ENCODE measurements at regions not wholly inside any gene's neighbourhood (a gene's known extent, or its start where the extent isn't known, plus 50 kb on each side); places are given as distances from the start of the nearest gene placed in this dataset.
A peak's percentile ranks its signal among the peaks of the same experiment; 100 is the strongest.

DNA sequence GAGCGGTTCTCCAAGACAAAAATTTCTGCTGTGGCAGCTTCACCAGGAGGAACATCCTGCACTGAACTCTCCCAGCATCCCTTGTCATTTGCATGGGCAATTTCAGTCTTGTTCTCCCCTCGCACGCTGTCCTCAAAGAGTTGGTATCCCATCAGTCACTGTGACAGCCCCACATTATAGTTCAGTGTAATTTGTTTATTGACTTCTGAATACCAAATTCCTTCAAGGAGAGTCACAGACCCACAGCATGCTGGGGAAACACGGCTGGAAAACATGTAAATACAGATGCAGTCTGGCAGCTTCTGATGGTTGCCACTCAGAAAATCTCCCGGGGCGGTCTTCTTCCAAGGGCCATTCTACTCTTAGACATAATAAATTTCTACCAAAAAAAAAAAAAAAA, 151.0 kb upstream of the NEBL start:
- DNase-seq (ENCODE audit: low spot score in 2 of 2, unreplicated experiment in 2 of 2): no peak
- no peak overlapping the region for H3K27ac Mint-ChIP-seq
- H3K9me3 Mint-ChIP-seq: peaks cover 17% of the 10 kb centered on the region
- H3K27me3 Mint-ChIP-seq (ENCODE audit: low read depth): no peaks in the 10 kb centered on the region
- no peak overlapping the region for H3K4me3 Mint-ChIP-seq
- peaks cover 11% of the 10 kb centered on the region for H3K36me3 Mint-ChIP-seq
- H3K4me1 Mint-ChIP-seq: peaks cover 10% of the 10 kb centered on the region
- TF ChIP-seq, protein P1, sequence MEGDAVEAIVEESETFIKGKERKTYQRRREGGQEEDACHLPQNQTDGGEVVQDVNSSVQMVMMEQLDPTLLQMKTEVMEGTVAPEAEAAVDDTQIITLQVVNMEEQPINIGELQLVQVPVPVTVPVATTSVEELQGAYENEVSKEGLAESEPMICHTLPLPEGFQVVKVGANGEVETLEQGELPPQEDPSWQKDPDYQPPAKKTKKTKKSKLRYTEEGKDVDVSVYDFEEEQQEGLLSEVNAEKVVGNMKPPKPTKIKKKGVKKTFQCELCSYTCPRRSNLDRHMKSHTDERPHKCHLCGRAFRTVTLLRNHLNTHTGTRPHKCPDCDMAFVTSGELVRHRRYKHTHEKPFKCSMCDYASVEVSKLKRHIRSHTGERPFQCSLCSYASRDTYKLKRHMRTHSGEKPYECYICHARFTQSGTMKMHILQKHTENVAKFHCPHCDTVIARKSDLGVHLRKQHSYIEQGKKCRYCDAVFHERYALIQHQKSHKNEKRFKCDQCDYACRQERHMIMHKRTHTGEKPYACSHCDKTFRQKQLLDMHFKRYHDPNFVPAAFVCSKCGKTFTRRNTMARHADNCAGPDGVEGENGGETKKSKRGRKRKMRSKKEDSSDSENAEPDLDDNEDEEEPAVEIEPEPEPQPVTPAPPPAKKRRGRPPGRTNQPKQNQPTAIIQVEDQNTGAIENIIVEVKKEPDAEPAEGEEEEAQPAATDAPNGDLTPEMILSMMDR (IDR thresholded peaks at IDR 0.05; ENCODE audit: unreplicated experiment): no peak

DNA sequence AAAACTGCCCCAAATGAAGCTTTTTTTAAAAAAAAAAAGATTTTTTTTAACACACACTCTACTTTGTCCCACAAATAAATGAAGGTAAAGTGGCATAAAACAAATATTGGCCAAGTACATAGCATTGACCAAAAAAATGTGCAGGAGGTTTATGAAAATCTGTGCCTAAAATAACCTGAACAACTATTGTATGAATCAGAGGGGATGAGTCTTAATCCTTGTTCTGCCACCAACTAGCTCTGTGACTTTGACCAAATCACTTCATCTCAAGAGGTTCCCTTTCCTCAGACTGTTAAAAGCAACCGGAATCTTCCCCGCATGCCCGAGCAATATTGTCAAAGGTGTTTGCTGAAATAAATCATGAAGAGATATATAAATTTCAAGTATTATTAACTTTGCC, 150.4 kb upstream of the NEBL start:
- Mint-ChIP-seq H3K4me1 (peaks cover 15% of the 10 kb centered on the region), H3K36me3 (peaks cover 10% of the 10 kb centered on the region), H3K4me3 (no peak overlapping the region), H3K9me3 (peaks cover 17% of the 10 kb centered on the region), H3K27ac (no peak overlapping the region), H3K27me3 (ENCODE audit: low read depth) (no peaks in the 10 kb centered on the region)
- TF ChIP-seq, protein P1 (IDR thresholded peaks at IDR 0.05; ENCODE audit: unreplicated experiment): no peak
- DNase-seq (ENCODE audit: low spot score in 2 of 2, unreplicated experiment in 2 of 2): no peak

DNA sequence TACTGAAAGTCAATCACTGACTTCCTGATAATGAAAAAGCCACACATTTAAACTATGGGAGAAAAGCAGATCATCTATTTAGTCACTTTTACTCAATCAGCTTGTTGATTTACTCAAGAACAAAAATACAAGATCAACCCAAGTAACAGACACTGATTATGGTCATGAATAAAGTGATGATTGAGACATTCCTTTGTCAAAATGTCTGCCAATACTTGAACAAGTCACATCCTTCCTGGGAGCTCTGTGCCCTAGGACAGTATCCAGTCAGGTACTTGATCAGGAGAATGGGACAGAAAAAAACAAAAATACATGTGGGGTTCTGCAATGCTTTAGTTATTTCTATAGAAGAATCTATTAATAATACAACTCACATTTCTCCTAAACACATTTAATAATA, 150.0 kb upstream of the NEBL start:
- Mint-ChIP-seq H3K4me1 (peaks cover 17% of the 10 kb centered on the region), H3K9me3 (peaks cover 17% of the 10 kb centered on the region), H3K4me3 (no peak overlapping the region), H3K27me3 (ENCODE audit: low read depth) (no peaks in the 10 kb centered on the region), H3K27ac (no peak overlapping the region), H3K36me3 (peaks cover 6% of the 10 kb centered on the region)
- TF ChIP-seq, protein P1 (IDR thresholded peaks at IDR 0.05; ENCODE audit: unreplicated experiment): no peak
- DNase-seq (ENCODE audit: low spot score in 2 of 2, unreplicated experiment in 2 of 2): no peak

DNA sequence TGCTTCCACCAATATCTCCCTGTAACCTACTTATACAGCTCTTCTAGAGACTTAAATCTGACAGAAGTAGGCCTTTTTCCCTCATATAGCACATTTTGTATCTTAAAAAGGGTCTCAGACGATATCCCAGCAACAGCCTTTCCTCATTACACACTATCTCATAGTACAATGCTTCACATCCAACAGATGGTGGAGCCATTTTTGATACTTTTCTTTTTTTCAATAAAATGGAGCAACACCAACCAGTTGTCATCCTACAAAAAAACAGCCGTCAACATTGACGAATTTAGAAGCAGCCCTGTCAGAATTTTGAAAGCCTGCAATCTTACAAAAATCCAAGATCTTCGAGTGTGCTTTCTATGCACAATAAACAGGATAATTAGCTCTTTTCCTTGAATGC, 145.9 kb upstream of the NEBL start:
- H3K27me3 Mint-ChIP-seq (ENCODE audit: low read depth): no peaks in the 10 kb centered on the region
- H3K4me3 Mint-ChIP-seq: no peak overlapping the region
- H3K4me1 Mint-ChIP-seq: peaks cover 15% of the 10 kb centered on the region
- H3K9me3 Mint-ChIP-seq: peaks cover 9% of the 10 kb centered on the region
- no peak for DNase-seq (ENCODE audit: low spot score in 2 of 2, unreplicated experiment in 2 of 2)
- peaks cover 2% of the 10 kb centered on the region for H3K36me3 Mint-ChIP-seq
- H3K27ac Mint-ChIP-seq: no peak overlapping the region
- TF ChIP-seq, protein P1 (IDR thresholded peaks at IDR 0.05; ENCODE audit: unreplicated experiment): no peak

DNA sequence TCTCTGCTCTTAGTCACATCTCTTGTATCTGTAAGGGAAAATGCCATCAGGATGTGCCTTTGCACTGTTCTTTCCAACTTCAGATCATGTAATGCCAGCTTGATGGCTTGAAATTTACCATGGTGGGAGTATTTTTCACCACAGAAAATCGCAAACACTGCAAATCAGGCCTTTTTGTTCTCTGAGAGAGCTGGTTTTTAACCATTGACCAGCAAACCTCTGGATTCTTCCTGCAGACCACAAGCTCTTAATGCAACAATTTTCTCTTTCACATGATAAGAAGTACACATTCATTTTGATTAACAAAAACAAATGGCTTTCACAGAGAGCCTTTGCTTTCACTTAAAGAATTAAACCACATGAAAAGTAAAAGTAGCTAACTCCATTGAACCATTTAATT, 145.4 kb upstream of the NEBL start:
- peaks cover 9% of the 10 kb centered on the region for H3K9me3 Mint-ChIP-seq
- TF ChIP-seq, protein P1 (IDR thresholded peaks at IDR 0.05; ENCODE audit: unreplicated experiment): no peak
- no peak for DNase-seq (ENCODE audit: low spot score in 2 of 2, unreplicated experiment in 2 of 2)
- H3K4me1 Mint-ChIP-seq: peaks cover 14% of the 10 kb centered on the region
- no peak overlapping the region for H3K4me3 Mint-ChIP-seq
- peak overlapping the region; percentile 38 for H3K27ac Mint-ChIP-seq
- H3K27me3 Mint-ChIP-seq (ENCODE audit: low read depth): no peaks in the 10 kb centered on the region
- H3K36me3 Mint-ChIP-seq: peaks cover 2% of the 10 kb centered on the region
